ENCODE measurements at regions not wholly inside any gene's neighbourhood (a gene's known extent, or its start where the extent isn't known, plus 50 kb on each side); places are given as distances from the start of the nearest gene placed in this dataset.

- no peak for DNase-seq (ENCODE audit: low read depth)
Observed at GRCh38 chr13:68128297-68128915, 898.3 kb upstream of the PCDH9 start.

- DNase-seq (ENCODE audit: low read depth) = no peak
Observed at GRCh38 chr13:68125087-68125480, 894.9 kb upstream of the PCDH9 start.

GRCh38 chr13:68124437-68125086 lies 894.4 kb upstream of the PCDH9 start:
- no peak for DNase-seq (ENCODE audit: low read depth)

DNA sequence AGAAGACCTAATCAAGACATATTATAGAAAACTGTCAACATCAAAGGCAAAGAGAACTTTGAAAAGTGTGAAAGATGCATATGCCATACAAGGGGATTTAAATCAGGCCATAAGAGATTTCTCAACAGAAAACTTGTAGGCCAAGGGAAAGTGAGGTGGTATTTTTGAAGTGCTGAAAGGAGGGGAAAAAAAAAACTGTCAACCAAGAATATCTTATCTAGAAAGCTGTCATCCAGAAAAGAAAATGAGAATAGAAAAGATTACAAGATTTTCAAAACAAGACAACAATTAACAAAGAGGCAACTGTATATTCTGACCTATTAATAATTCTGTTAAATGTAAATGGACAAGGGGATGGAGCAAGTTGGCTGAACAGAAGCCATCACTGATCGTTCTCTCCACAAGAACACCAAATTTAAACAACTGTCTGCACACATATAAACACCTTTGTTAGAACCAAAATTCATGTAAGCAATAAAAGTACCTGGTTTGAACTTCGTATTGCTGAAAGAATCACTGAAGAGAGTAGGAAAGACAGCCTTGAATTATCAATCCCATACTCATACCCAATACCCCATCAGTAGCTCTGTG lies 880.1 kb upstream of the PCDH9 start:
- no peak for DNase-seq (ENCODE audit: low read depth)

DNA sequence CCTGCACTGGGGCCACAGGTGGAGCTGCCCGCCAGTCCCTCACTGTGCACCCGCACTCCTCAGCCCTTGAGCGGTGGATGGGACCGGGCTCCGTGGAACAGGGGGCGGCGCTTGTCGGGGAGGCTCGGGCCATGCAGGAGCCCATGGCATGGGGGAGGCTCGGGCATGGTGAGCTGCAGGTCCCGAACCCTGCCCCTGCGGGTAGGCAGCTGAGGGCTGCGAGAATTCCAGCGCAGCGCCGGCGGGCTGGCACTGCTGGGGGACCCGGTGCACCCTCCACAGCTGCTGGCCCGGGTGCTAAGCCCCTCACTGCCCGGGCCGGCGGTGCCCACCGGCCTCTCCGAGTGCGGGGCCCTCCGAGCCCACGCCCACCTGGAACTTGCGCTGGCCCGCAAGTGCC lies 877.5 kb upstream of the PCDH9 start:
- no peak for DNase-seq (ENCODE audit: low read depth)

DNA sequence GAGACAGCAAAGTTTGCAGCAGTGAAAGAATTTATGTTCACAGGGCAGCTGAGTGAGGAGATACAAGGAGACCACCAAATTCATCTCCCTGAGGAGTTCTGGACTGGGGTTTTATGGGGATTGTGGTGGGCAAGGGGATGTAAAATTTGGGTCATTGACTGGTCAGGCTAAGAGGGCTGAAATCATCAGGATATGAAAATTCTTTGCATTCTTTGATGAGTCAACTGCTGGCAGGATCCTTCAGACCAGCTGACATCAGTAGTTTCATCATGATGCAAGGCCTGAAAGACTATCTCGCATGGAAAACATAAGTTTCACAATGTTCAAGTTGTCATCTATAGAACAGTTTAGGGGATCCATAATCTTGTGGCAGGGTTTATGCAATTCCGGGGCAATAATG lies 869.5 kb upstream of the PCDH9 start:
- peak; percentile 47 for DNase-seq (ENCODE audit: low read depth)

- DNase-seq (ENCODE audit: low read depth) = no peak
Observed at GRCh38 chr13:68081061-68081460, 850.9 kb upstream of the PCDH9 start.

DNA sequence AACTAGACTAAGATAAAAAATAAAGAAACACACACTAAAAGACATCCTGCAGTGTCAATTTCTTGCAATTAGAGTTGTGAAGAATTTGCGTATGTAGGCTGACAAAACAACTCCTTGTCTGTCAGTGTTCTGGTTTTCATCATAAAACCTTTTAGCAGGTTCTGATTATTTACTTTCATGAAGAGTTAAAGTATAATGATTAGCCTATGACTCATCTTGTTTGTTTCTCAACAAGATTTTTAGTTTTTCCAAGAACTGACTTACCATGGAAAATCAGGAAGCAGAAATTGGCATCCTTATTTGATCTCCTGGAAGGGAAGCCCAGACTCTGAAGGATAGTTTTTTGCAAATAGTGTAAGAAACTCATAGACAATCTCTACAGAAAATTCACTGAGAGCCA lies 848.7 kb upstream of the PCDH9 start:
- DNase-seq (ENCODE audit: low read depth) = no peak

DNA sequence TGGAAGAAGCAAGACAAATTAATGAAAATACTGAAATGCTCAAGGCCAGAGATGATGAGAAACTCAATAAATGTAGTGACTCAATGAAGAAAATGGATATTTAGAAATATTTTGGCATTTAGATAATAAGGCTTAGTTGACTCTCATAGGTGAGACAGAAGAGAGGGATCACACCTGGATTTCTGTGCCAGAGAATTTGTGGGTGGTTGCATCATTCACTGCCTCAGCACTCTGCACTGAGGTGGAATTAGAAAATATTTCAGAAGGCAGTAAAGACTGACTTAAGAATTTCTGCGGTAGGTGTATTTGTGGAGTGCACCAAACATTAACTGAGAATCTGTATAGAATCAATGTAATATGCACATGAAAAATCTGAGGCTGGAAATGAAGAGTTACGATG lies 848.3 kb upstream of the PCDH9 start:
- DNase-seq (ENCODE audit: low read depth) = no peak

GRCh38 chr13:68076046-68076445 lies 845.9 kb upstream of the PCDH9 start:
- no peak for DNase-seq (ENCODE audit: low read depth)

DNA sequence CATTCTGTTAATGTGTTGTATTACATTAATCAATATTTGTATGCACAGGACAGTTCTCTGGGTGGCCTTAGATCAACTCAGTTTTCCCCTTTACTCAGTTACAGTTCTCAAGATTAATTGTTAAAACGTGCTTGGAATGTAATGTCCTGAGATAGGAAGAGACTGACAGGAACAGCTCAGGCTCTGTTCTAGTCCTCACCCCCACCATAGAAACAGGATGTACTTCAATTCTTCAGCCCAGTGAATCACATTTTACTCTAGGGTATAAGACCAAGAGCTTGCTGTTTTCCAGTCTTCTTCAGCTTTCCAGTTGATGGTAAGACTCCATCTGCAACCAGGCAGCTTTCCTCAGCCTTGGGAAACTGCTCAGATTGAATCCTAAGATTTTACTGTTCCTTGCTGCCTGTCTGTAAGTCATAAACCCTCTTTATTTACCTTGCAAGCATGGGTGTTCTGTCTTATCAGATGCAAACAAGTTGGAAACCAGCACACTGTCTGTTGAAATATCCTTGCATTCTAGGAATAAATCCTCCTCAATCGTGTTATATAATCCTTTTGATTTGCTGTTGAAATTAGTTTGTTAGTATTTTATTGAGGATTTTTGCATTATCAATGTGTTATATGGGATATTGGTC lies 836.9 kb upstream of the PCDH9 start:
- DNase-seq (ENCODE audit: low read depth) = no peak

DNA sequence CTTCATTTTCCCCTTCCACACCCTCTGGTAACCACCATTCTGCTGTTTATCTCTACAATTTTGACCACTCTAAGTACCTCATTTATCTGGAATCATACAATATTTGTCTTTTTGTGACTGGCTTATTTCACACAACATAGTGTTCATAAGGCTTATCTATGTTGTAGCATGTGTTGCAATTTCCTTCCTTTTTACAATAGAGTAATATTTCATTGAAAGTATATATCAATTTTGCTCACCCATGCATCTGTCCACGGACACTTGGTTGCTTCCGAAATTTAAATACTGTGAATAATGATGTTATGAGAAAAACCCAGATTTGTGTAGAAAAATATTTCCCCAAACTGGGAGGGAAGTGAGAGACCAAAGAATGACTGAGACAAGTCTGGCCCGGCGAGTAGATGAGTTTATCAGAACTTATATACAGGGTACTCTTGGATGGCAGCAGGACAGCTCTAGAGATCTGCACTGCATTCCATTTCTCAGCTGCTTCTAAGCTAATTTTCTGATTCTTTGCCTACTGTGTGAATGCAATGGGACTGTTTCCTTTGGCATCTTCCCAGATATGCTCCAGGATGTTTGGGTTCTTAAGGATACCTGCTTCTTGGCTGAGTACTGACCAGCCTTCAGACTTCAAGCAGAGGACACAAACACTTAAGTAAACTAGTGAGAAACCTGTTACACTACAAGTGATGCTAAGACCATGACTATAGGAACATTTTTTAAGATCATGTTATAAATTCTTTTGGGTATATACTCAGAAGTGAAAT lies 834.0 kb upstream of the PCDH9 start:
- no peak for DNase-seq (ENCODE audit: low read depth)

DNA sequence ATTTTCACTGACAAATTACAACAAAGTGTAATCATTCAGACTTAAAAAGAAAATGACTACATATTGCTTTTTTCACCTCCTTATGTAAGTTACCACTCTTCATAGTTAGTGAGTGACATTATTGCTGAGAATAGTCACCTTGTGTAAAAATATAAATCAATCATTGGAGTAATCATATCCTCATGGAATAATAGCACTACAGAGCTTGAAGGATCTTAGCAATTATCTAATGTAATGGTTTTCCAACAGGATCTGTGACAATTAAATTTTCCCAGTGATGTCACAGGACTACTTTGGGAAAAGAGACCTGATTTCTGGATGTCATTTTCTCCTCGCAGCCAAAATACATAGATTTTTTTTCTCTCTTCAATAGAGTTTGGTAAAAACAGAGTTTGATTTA lies 833.0 kb upstream of the PCDH9 start:
- no peak for DNase-seq (ENCODE audit: low read depth)

DNA sequence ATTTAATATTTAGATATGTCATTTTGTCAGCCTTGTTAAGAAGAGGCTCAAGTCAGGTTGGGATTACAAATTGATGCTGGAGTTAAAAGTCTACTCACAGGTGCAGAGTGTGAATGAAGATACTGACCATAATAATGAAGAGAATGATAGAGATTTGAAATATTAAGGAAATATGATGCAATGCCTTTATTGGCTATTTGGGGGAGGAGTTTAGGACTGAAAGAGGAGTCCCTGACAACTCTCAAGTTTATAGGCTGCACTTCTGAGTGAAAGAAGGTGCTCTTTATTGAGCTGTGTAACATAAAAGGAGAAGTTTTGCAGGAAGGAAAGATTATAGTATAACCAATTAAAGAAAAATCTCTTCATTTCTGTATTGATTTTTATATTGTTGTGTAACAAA lies 827.7 kb upstream of the PCDH9 start:
- DNase-seq (ENCODE audit: low read depth) = no peak

DNA sequence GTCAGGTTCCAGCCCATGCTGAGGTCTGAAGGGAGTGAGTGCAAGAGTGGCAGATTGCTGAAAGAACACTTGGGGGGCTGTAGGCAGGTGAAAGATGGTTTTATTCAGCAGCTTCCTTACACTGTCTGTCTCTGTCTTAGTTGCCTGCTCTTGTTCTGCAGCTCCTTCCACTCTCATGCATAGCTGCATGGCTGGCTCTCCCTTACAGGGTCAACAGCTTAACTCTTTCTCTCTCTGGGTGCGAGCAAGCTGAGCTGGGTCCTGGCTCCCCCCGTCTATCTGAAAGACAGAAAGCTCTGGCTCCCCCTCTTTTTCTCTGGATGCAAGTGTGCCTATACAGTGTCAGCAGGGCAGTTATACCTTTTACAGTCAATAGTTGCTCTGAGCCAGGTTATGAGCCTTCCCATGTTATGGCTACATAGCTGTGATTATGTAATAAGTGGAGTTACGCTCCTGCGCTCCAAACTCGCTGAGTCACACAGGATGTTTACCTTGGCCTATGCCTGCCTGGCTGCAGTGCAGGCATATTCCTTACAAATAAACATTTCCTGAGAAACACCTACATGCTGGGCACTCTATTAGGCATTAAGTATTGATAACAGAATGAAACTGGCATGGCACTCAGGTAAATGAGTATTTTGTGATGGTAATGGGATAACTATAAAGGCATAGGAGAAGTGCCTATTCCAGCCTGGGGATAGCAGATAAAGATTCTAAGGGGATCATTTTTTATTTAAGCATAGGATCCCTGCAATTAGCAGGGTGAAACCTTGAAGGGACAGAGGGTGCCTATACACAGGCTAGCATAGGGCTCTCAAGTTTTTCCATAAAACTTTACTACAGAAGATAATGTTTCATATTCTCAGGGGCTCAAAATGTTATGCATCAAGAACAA lies 826.9 kb upstream of the PCDH9 start:
- DNase-seq (ENCODE audit: low read depth) = peak; percentile 35

- no peak for DNase-seq (ENCODE audit: low read depth)
Observed at GRCh38 chr13:68051910-68052309, 821.8 kb upstream of the PCDH9 start.

DNA sequence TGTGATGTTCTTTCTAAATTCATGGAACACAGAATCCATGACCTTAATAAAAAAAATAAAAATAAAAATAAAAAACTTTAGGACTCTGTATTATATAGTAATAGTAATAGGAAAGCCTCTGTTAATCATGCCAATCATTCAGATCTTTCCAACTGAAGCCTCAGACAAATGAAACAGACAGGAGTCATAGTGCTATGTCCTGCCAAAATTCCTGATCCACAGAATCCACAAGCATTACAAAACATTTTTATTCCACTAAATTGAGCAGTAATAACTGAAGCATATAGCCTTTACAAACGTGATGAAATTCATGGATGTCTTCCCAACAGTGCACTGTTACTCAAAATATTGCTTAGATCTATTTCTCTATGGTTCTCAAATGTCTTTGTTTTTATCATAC lies 820.6 kb upstream of the PCDH9 start:
- no peak for DNase-seq (ENCODE audit: low read depth)

GRCh38 chr13:68048802-68049359 lies 818.7 kb upstream of the PCDH9 start:
- no peak for DNase-seq (ENCODE audit: low read depth)

GRCh38 chr13:68047889-68048288 lies 817.8 kb upstream of the PCDH9 start:
- DNase-seq (ENCODE audit: low read depth) = no peak

- DNase-seq (ENCODE audit: low read depth) = no peak
Observed at GRCh38 chr13:68046903-68047302, 816.8 kb upstream of the PCDH9 start.

DNA sequence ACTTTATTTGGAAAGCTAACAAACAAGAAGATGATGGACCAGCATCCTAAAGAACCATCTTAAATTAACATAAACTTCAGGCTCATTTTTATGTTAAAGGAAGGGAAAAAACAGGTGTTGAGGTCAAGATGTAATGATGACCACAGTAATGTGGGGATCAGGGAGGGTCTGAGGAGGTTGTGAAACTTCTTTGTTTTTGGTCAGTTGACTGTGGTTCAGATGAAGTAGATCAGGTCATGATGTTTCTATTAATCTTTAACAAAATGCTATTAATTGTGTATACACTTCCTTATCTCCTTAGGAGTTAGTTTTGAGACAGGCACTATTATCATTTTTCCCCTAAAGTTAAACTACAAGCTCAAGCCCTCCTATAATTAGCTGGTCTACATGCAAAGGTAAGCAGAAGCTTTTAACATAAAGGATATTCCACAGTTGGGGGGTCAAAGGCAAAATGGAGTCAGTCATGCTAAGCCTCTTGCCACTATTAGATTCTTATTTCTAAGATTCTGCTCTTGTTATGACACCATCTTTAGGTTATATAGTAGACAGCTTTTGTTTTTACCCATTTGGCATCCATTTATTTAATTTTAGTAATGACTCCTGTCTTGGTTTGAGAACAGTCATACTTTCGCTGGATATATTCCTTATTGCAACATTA lies 800.1 kb upstream of the PCDH9 start:
- no peak for DNase-seq (ENCODE audit: low read depth)

All from HS-5 (cell line).